LNCaP clone FGC (cell line): ENCODE measurements at regions not wholly inside any gene's neighbourhood (a gene's known extent, or its start where the extent isn't known, plus 50 kb on each side); places are given as distances from the start of the nearest gene placed in this dataset.

Experiments
- DNase-seq: peaks from one replicate; pipeline ENCODE4 v3.0.0-alpha.2; 2011; ENCODE audit warnings: low read depth
- H3K4me3 ChIP-seq: 2 replicates; pipeline ENCODE4 v1.5.1; 2011; ENCODE audit warnings: mild to moderate bottlenecking, low read depth, low read length, control low read depth
- TF ChIP-seq, protein P1 (sequence below): IDR thresholded peaks from 2 replicates; pipeline ENCODE4 v1.5.1; 2012; ENCODE audit warnings: mild to moderate bottlenecking; ENCODE audit not compliant: control insufficient read depth, insufficient read depth; ENCODE audit errors: extremely low read depth

DNA sequence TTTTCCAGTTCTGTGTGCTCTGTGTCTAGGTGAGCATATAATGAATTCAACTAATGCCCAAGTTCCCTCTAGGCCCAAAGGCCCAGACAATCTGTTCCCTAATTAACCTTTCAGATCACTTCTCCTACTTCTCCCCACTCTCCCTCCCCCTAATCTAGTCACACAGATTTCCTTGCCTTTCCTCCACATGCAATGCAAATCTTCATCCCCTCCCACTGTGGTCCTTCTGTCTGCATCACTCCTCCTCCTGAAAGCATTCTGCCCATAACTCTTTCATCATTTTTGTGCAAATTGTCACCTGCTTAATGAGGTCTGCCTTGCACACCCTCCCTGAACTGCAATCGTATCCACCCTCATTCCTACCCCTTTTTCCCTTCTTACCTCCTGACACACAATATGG, 346.6 kb downstream of the FBXO8 start:
- no peak for DNase-seq
- TF ChIP-seq, protein P1, sequence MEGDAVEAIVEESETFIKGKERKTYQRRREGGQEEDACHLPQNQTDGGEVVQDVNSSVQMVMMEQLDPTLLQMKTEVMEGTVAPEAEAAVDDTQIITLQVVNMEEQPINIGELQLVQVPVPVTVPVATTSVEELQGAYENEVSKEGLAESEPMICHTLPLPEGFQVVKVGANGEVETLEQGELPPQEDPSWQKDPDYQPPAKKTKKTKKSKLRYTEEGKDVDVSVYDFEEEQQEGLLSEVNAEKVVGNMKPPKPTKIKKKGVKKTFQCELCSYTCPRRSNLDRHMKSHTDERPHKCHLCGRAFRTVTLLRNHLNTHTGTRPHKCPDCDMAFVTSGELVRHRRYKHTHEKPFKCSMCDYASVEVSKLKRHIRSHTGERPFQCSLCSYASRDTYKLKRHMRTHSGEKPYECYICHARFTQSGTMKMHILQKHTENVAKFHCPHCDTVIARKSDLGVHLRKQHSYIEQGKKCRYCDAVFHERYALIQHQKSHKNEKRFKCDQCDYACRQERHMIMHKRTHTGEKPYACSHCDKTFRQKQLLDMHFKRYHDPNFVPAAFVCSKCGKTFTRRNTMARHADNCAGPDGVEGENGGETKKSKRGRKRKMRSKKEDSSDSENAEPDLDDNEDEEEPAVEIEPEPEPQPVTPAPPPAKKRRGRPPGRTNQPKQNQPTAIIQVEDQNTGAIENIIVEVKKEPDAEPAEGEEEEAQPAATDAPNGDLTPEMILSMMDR: no peak
- no peak overlapping the region for H3K4me3 ChIP-seq

DNA sequence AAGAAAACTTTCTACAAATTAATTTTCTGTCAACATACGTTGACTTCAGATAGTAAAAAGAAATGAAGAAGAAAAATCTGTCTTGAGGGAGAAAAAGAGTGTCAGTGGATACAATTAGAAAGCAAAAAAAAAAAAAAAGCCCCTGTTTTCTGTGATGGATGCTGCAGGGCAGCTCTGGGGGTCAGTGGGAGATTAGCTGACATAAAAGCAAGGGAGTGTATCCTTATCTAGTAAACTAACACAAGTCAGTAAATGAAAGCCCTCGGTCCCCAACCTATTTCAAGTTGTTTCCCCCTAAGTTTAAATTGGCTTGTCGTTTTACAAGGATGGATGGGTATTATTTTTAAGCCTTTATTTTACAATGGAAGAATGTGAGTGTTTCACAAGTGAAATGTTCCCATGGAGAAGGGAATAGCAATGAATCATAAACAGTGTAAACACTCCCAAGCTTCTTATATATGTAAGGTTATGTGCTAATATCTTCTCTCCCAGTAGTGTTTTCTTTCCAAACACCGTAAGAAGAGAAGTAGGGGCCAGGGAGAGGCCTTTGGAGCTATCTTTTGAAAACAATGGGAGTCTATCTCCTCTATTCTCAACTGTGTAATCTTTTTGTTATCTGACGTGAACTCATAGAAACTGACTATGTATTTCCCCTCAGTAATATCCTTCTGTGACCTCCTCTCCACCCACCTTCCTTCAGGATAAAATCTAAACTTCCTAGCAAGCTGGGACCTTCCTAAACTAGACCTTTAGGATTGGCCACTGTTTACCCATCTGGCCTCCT, 347.7 kb downstream of the FBXO8 start:
- TF ChIP-seq, protein P1: no peak
- no peak for DNase-seq
- H3K4me3 ChIP-seq: no peak overlapping the region

DNA sequence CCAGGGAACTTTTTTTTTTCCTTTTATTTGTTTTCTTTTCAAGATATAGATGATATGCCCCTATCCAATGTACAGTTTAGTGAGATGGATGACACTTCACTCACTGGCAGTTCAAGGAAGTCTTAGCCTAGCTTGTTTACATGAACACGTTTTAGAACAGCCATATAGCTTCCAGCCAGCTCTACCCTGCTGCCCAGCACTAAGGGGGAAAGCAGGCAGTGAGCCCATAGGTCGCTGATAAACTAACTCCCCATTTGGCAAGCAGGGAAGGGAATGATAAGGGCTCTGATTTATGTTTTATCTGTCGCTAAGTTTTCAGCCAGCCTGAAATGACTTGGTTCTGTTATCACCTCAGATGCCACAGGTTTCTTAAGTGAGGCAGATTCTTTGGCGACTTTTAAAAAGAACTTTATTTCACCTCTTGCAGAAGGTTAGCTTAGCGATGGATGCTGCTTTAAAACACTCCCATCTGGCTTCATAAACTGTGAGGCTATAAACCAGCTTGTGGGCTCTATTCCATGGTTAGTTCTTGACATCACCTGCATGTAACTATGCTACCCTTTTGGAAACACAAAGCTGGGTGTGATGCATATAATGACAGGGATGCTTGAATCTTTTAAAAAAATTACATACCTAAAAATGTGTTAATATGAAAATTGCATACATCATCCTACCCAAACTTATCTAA, 348.4 kb downstream of the FBXO8 start:
- H3K4me3 ChIP-seq: no peak overlapping the region
- DNase-seq: no peak
- TF ChIP-seq, protein P1: no peak

GRCh38 chr4:173934201-173934600, 349.3 kb downstream of the FBXO8 start:
- TF ChIP-seq, protein P1: no peak
- no peak overlapping the region for H3K4me3 ChIP-seq
- DNase-seq: no peak

DNA sequence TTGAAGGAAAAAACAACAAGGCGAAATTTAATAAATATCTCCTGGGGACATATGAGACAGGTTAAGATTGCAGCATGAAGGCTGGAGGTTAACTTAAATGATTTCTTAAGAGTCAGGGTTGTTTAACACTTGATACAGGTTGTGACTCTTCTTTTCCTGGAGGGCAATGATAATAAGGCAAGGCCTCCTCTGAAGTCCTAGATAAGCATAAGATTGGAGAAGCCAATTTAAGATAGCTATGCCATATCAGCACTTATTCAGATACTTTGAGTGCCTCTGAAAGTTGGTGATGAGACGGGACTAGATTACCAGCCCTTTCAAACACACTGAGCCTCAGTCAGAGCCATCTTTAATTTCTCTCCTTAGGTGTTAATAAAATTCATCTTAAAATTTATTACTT, 350.8 kb downstream of the FBXO8 start:
- TF ChIP-seq, protein P1: no peak
- no peak overlapping the region for H3K4me3 ChIP-seq
- no peak for DNase-seq

DNA sequence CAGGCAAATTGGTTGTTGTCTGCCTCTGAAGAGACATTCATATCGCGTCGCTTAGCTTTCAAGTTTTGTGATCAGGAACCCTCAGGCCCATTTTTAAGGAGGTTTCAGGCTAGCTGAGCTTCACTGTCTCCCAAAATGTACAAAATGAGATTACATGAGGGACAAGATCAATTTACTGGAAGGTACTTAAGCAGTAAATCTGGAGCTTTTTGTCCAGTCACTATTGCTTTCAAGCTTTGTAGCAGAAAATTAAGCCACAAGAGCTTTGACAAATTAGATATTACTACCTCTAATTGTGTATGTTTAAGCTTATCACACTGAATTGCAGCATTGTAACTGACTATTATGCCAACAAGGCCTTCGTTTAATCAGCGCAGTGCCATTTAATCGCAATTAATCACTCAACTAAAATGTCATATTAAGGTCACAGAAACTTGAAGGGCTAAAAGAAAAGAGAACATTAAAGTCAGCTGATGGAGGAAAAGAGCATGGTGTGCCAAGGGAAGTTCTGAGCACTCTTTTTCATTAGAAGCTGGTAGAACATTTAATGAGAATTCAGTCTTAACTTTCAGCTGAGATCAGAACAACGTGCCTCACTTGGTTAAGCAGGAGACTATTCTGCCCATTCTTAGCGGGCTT, 353.0 kb downstream of the FBXO8 start:
- H3K4me3 ChIP-seq: no peak overlapping the region
- DNase-seq: no peak
- TF ChIP-seq, protein P1: no peak
